Ascending aorta (tissue), 2 donors: ENCODE measurements at regions not wholly inside any gene's neighbourhood (a gene's known extent, or its start where the extent isn't known, plus 50 kb on each side); places are given as distances from the start of the nearest gene placed in this dataset.
A peak's percentile ranks its signal among the peaks of the same experiment; 100 is the strongest.

Source experiments
- DNase-seq, 2 donors: peaks; one replicate each; pipeline ENCODE4 v3.0.0-alpha.2; 2019; ENCODE audit warnings: low spot score in 2 of 2
- H3K27ac ChIP-seq, 2 donors: fragments of 200-600 bp; sonication (generic); one replicate each; pipeline ENCODE4 v1.5.1; 2016 to 2017; ENCODE audit warnings: mild to moderate bottlenecking in 1 of 2
- H3K27me3 ChIP-seq: fragments of 200-600 bp; sonication (generic); one replicate; pipeline ENCODE4 v1.5.1; 2017
- H3K36me3 ChIP-seq, 2 donors: fragments of 200-600 bp; sonication (generic); one replicate each; pipeline ENCODE4 v1.5.1; 2016
- H3K4me1 ChIP-seq, 2 donors: fragments of 200-600 bp; sonication (generic); one replicate each; pipeline ENCODE4 v1.5.1; 2016 to 2017; ENCODE audit warnings: mild to moderate bottlenecking in 1 of 2
- H3K4me3 ChIP-seq, 2 donors: fragments of 200-600 bp; sonication (generic); one replicate each; pipeline ENCODE4 v1.5.1; 2016 to 2017; ENCODE audit warnings: mild to moderate bottlenecking in 1 of 2
- H3K9me3 ChIP-seq, 2 donors: fragments of 200-600 bp; sonication (generic); one replicate each; pipeline ENCODE4 v1.5.1; 2016
- intact Hi-C: fragments of 100-400 bp; cut with DNase I; formaldehyde crosslinking; loops from one replicate; pipeline ENCODE4 v1.15.1; 2023
- TF ChIP-seq, protein P1 (sequence below), 3 experiments: fragments of 200-600 bp in 2 of 3; fragments of 450-650 bp in 1 of 3; sonication (generic) in 2 of 3; IDR thresholded peaks; one replicate each; pipeline ENCODE4 v1.5.1; 2016 to 2019; ENCODE audit warnings: antibody characterized with exemption in 3 of 3, mild to moderate bottlenecking in 1 of 3, moderate library complexity in 1 of 3

DNA sequence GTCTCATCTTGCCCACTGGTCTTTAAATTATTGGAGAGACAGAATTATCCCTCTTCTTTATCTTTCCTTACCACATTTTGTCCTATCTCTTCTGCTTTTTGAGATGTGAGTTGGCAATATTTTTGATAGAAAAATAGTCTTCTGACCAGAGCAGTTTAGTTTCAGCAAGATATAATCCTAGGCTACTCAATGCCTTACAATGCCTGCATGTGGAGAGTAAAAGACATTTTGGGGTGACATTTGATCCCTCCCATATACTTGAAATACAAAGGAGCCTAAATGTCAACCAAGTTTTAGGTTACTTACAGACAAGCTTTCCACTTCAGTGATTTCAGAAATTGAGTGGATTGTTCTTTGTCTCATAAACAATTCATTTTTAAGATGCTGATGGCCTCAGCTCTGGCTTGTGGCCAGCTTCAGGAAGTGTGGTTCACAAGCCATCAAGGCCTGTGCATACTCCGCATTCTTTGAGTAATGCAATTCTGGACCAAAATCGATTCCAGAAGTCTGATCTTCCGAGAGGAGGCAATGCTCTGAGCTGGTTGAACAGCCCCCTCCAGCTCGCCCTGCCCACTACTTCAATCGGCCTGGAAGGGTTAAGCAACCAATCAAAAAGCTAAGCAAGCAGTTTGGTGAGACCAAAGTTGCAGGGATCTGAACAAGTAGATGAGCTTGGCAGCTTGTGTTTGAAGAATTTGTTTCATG lies 274.4 kb downstream of the BLID start:
- TF ChIP-seq, protein P1, sequence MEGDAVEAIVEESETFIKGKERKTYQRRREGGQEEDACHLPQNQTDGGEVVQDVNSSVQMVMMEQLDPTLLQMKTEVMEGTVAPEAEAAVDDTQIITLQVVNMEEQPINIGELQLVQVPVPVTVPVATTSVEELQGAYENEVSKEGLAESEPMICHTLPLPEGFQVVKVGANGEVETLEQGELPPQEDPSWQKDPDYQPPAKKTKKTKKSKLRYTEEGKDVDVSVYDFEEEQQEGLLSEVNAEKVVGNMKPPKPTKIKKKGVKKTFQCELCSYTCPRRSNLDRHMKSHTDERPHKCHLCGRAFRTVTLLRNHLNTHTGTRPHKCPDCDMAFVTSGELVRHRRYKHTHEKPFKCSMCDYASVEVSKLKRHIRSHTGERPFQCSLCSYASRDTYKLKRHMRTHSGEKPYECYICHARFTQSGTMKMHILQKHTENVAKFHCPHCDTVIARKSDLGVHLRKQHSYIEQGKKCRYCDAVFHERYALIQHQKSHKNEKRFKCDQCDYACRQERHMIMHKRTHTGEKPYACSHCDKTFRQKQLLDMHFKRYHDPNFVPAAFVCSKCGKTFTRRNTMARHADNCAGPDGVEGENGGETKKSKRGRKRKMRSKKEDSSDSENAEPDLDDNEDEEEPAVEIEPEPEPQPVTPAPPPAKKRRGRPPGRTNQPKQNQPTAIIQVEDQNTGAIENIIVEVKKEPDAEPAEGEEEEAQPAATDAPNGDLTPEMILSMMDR (IDR thresholded peaks at IDR 0.05) = no peak
- H3K27me3 ChIP-seq = no peaks in the 10 kb centered on the region
- H3K36me3 ChIP-seq = no peaks in the 10 kb centered on the region
- H3K27ac ChIP-seq = no peak overlapping the region
- no peak for DNase-seq
- H3K4me1 ChIP-seq = no peaks in the 10 kb centered on the region
- no peaks in the 10 kb centered on the region for H3K9me3 ChIP-seq
- no peak overlapping the region for H3K4me3 ChIP-seq
- intact Hi-C loops = no loop called here

DNA sequence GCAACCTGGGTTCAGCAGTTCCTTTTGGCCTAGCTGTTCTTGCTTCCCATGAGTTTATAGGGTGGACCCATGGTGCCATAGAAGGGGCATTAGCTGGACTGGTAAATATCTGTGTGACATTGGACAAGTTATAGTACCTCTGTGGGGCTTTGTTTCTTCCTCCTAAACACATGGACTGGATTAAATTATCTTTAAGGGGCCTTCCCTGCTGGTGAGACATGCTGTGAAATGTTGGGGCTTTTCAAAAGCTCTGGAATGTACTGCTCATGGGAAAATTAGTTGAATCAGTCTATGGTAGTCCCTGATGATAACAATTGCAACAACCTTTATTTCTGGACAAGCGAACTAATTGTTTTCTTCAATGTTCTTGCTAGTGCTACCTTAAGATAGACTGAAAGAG lies 276.2 kb downstream of the BLID start:
- intact Hi-C loops = no loop called here
- no peak overlapping the region for H3K4me3 ChIP-seq
- no peaks in the 10 kb centered on the region for H3K4me1 ChIP-seq
- no peaks in the 10 kb centered on the region for H3K36me3 ChIP-seq
- DNase-seq = no peak
- H3K9me3 ChIP-seq = no peaks in the 10 kb centered on the region
- no peak overlapping the region for H3K27ac ChIP-seq
- TF ChIP-seq, protein P1 (IDR thresholded peaks at IDR 0.05) = no peak
- H3K27me3 ChIP-seq = no peaks in the 10 kb centered on the region

DNA sequence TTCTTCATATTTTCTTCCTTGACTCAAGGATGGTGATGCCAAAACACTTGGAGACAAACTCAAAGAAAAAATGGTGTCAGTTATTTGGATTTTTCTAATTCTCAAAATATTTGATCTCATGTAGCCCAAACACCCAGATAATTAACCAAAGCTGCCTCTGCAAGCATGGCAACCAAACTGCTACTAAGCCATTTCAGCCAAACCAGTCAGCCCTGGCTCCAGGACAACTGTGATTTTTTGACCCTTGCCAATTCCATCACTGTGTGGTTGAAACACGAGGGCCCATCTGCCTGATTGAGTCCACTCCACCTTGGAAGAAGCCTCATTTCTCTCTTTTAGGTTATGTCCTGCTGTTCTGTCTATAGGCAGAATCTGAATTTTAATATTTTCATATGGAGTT lies 277.4 kb downstream of the BLID start:
- TF ChIP-seq, protein P1 (IDR thresholded peaks at IDR 0.05) = no peak
- H3K36me3 ChIP-seq = no peaks in the 10 kb centered on the region
- no peak overlapping the region for H3K4me3 ChIP-seq
- H3K9me3 ChIP-seq = peaks cover 0 to under 1% of the 10 kb centered on the region in 2 donors
- intact Hi-C loops = no loop called here
- DNase-seq = no peak
- H3K4me1 ChIP-seq = no peaks in the 10 kb centered on the region
- H3K27me3 ChIP-seq = no peaks in the 10 kb centered on the region
- no peak overlapping the region for H3K27ac ChIP-seq

DNA sequence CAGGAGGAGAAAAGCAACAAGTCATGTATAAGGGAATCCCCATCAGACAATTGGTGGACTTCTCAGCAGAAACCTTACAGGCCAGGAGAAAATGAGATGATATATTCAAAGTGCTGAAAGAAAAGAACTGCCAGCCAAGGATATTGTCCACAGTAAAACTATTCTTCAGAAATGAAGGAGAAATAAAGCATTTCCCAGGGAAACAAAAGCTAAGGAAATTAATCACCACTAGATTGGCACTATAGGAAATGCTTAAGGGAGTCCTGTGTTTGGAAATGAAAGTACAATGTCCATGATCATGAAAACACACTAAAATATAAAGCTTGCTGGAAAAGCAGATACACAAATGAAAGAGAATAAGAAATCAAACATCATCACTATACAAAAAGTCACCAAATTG lies 282.0 kb downstream of the BLID start:
- TF ChIP-seq, protein P1 (IDR thresholded peaks at IDR 0.05) = no peak
- Histone ChIP-seq H3K9me3 (peaks cover 0 to 10% of the 10 kb centered on the region in 2 donors), H3K36me3 (no peaks in the 10 kb centered on the region), H3K4me1 (no peaks in the 10 kb centered on the region), H3K27ac (no peak overlapping the region), H3K27me3 (no peaks in the 10 kb centered on the region), H3K4me3 (no peak overlapping the region)
- DNase-seq = no peak
- intact Hi-C loops = no loop called here

DNA sequence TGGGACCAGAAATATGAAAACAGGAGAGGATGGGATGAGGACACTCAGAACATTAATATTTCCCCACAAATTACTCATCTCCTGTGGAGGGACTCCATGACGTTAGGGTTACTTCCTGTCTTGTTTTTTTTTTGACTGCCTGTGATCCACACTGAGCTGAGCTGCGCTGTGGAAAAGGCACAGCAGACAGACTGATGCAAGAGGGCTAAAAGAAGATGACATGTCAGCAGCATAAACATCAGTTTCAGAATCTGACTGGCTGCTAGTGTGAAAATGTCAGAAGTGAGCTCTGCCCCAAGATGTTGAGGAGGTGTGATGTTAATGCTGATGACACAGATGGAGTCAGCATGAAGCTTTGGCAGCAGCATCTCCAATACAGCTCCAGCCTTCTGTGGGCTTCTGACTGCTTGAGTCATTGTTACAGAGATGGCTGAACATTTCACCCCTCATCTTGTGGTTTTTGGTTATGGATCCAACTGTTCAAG lies 286.8 kb downstream of the BLID start:
- DNase-seq = peak; percentile 12 to 75
- TF ChIP-seq, protein P1 (IDR thresholded peaks at IDR 0.05) = no peak
- H3K27ac ChIP-seq = no peak overlapping the region

More for the DNA sequence above, 286.8 kb downstream of the BLID start:
- Histone ChIP-seq H3K36me3 (no peaks in the 10 kb centered on the region), H3K4me1 (no peaks in the 10 kb centered on the region), H3K9me3 (peaks cover 0 to 10% of the 10 kb centered on the region in 2 donors), H3K4me3 (no peak overlapping the region), H3K27me3 (no peaks in the 10 kb centered on the region)
- intact Hi-C loops = no loop called here
